H1 (cell line): ENCODE measurements at regions not wholly inside any gene's neighbourhood (a gene's known extent, or its start where the extent isn't known, plus 50 kb on each side); places are given as distances from the start of the nearest gene placed in this dataset.

Experiments
- CTCF ChIA-PET: fragments of 300-600 bp; sonication (Branson Sonifier 250); formaldehyde crosslinking; loops from one replicate; lab custom pipeline; 2021; ENCODE audit not compliant: partially characterized antibody; lab: Charles Lee
- POLR2A ChIA-PET: fragments of 300-600 bp; sonication (Branson Sonifier 250); formaldehyde crosslinking; loops from one replicate; lab custom pipeline; 2021; ENCODE audit warnings: inconsistent platforms; ENCODE audit not compliant: partially characterized antibody; lab: Charles Lee
- DNase-seq, 2 experiments: peaks; one replicate each; pipeline versions ENCODE4 v3.0.0 to v3.0.0-alpha.2; 2010 to 2022; ENCODE audit warnings: low spot score in 2 of 2, low read depth in 1 of 2, mixed read lengths in 1 of 2
- FAIRE-seq: peaks from 2 replicates; lab custom pipeline; 2011; peaks lifted over from hg19 to GRCh38; lab: Jason Lieb, UNC
- H2AFZ ChIP-seq: 2 replicates; pipeline ENCODE4 v1.8.1; 2012; ENCODE audit warnings: low read length, inconsistent platforms
- H2AK5ac ChIP-seq: 2 replicates; pipeline ENCODE4 v1.6.1; 2013; ENCODE audit warnings: low read depth, low read length
- H2BK120ac ChIP-seq: replicated peaks from 2 replicates; pipeline ENCODE3; 2013; ENCODE audit warnings: low read depth, low read length, inconsistent platforms
- H2BK12ac ChIP-seq: 2 replicates; pipeline ENCODE4 v1.6.1; 2013; ENCODE audit warnings: low read depth, low read length
- H2BK15ac ChIP-seq: 2 replicates; pipeline ENCODE4 v1.6.1; 2013; ENCODE audit warnings: low read length
- H2BK20ac ChIP-seq: 2 replicates; pipeline ENCODE4 v1.6.1; 2013; ENCODE audit warnings: low read length
- H2BK5ac ChIP-seq: 2 replicates; pipeline ENCODE4 v1.6.1; 2013; ENCODE audit warnings: low read depth, low read length
- H3K14ac ChIP-seq: 2 replicates; pipeline ENCODE4 v1.6.1; 2013; ENCODE audit warnings: inconsistent platforms; ENCODE audit not compliant: insufficient read length
- H3K18ac ChIP-seq: 2 replicates; pipeline ENCODE4 v1.6.1; 2013; ENCODE audit warnings: low read length; ENCODE audit errors: extremely low read depth
- H3K23ac ChIP-seq: 2 replicates; pipeline ENCODE4 v1.6.1; 2013; ENCODE audit warnings: inconsistent platforms; ENCODE audit not compliant: insufficient read length
- H3K23me2 ChIP-seq: 2 replicates; pipeline ENCODE4 v1.6.1; 2013; ENCODE audit warnings: low read depth, low read length
- H3K27ac ChIP-seq: 2 replicates; pipeline ENCODE4 v1.6.1; 2011; ENCODE audit warnings: low read depth, low read length, inconsistent platforms
- H3K27me3 ChIP-seq, 4 experiments: replicated peaks in 1 of 4; 1 replicate in 1 of 4; 2 replicates in 3 of 4; pipeline versions ENCODE4 v1.6.1 to v1.8.1; 2011 to 2013; ENCODE audit warnings: low read length in 3 of 4, mild to moderate bottlenecking in 3 of 4, inconsistent platforms in 2 of 4, mixed read lengths in 2 of 4, moderate library complexity in 1 of 4; ENCODE audit not compliant: control insufficient read depth in 3 of 4, insufficient read depth in 3 of 4; ENCODE audit errors: extremely low read depth in 1 of 4
- H3K36me3 ChIP-seq, 4 experiments: 2 replicates each; pipeline versions ENCODE4 v1.6.1 to v1.8.1; 2011 to 2013; ENCODE audit warnings: mild to moderate bottlenecking in 4 of 4, low read length in 3 of 4, moderate library complexity in 2 of 4, control low read depth in 1 of 4, inconsistent platforms in 1 of 4; ENCODE audit not compliant: insufficient read depth in 4 of 4, control insufficient read depth in 2 of 4
- H3K4ac ChIP-seq: replicated peaks from 2 replicates; pipeline ENCODE3; 2013; ENCODE audit warnings: low read length, low read depth, mixed read lengths, inconsistent platforms; ENCODE audit not compliant: insufficient read length
- H3K4me1 ChIP-seq, 4 experiments: replicated peaks in 1 of 4; 1 replicate in 1 of 4; 2 replicates in 3 of 4; pipeline versions ENCODE4 v1.6.1 to v1.8.1; 2011 to 2013; ENCODE audit warnings: low read length in 3 of 4, inconsistent platforms in 2 of 4, mixed read lengths in 1 of 4; ENCODE audit not compliant: insufficient read depth in 4 of 4, control insufficient read depth in 3 of 4
- H3K4me2 ChIP-seq, 2 experiments: 2 replicates each; pipeline versions ENCODE4 v1.6.1 to v1.8.1; 2011 to 2013; ENCODE audit warnings: low read depth in 2 of 2, low read length in 2 of 2, control low read depth in 1 of 2, inconsistent platforms in 1 of 2, mild to moderate bottlenecking in 1 of 2; ENCODE audit not compliant: insufficient read depth in 1 of 2
- H3K4me3 ChIP-seq, 4 experiments: fragments of 200-600, 300-600 bp in 1 of 4; sonication (generic), shearing (Covaris generic), sonication (Bioruptor Twin) in 1 of 4; 2 replicates each; pipeline versions ENCODE4 v1.5.1 to v1.8.1; 2011 to 2016; ENCODE audit warnings: low read length in 4 of 4, low read depth in 3 of 4, control low read depth in 2 of 4, inconsistent platforms in 2 of 4, mild to moderate bottlenecking in 2 of 4, mixed read lengths in 1 of 4, moderate library complexity in 1 of 4; ENCODE audit not compliant: insufficient read depth in 2 of 4; ENCODE audit errors: extremely low read depth in 1 of 4
- H3K56ac ChIP-seq: replicated peaks from 2 replicates; pipeline ENCODE3; 2013; ENCODE audit warnings: low read depth, mild to moderate bottlenecking, mixed read lengths, low read length, inconsistent platforms; ENCODE audit not compliant: insufficient read length
- H3K79me1 ChIP-seq: 2 replicates; pipeline ENCODE4 v1.6.1; 2013; ENCODE audit warnings: low read depth, low read length, control low read depth
- H3K79me2 ChIP-seq, 2 experiments: 2 replicates each; pipeline versions ENCODE4 v1.6.1 to v1.8.1; 2012 to 2013; ENCODE audit warnings: low read length in 2 of 2, mild to moderate bottlenecking in 2 of 2, inconsistent platforms in 1 of 2; ENCODE audit not compliant: insufficient read depth in 2 of 2, control insufficient read depth in 1 of 2
- H3K9ac ChIP-seq, 4 experiments: replicated peaks in 1 of 4; 1 replicate in 1 of 4; 2 replicates in 3 of 4; pipeline versions ENCODE4 v1.6.1 to v1.8.1; 2011 to 2013; ENCODE audit warnings: low read depth in 3 of 4, low read length in 3 of 4, control low read depth in 2 of 4, mild to moderate bottlenecking in 2 of 4, moderate library complexity in 2 of 4, inconsistent platforms in 1 of 4; ENCODE audit errors: extremely low read depth in 1 of 4
- H3K9me3 ChIP-seq, 2 experiments: 2 replicates each; pipeline versions ENCODE4 v1.6.1 to v1.8.1; 2012 to 2013; ENCODE audit warnings: mild to moderate bottlenecking in 2 of 2, moderate library complexity in 2 of 2, control low read depth in 1 of 2, inconsistent platforms in 1 of 2, low read depth in 1 of 2, low read length in 1 of 2, mixed read lengths in 1 of 2; ENCODE audit not compliant: insufficient read depth in 2 of 2
- H4K20me1 ChIP-seq, 2 experiments: replicated peaks in 1 of 2; 2 replicates each; pipeline versions ENCODE3 to v1.8.1; 2011 to 2013; ENCODE audit warnings: inconsistent platforms in 2 of 2, low read length in 2 of 2, mild to moderate bottlenecking in 1 of 2; ENCODE audit not compliant: insufficient read depth in 2 of 2, control insufficient read depth in 1 of 2
- H4K5ac ChIP-seq: 2 replicates; pipeline ENCODE4 v1.6.1; 2013; ENCODE audit warnings: low read length, low read depth, mixed read lengths, inconsistent platforms; ENCODE audit not compliant: insufficient read length
- H4K8ac ChIP-seq: 2 replicates; pipeline ENCODE4 v1.8.0; 2013; ENCODE audit warnings: mild to moderate bottlenecking, moderate library complexity, low read length, inconsistent platforms; ENCODE audit not compliant: insufficient read depth; ENCODE audit errors: extremely low read depth
- H4K91ac ChIP-seq: replicated peaks from 2 replicates; pipeline ENCODE3; 2013; ENCODE audit warnings: low read length, mixed read lengths, inconsistent platforms; ENCODE audit not compliant: insufficient read length
- BCL11A ChIP-seq, 2 experiments: IDR thresholded peaks; one replicate each; pipeline ENCODE4 v1.6.1; 2011; ENCODE audit warnings: low read depth in 2 of 2, low read length in 2 of 2, mild to moderate bottlenecking in 2 of 2
- BRCA1 ChIP-seq: IDR thresholded peaks from 2 replicates; pipeline ENCODE4 v1.6.1; 2012; ENCODE audit warnings: low read depth, low read length, improper control_type of control experiment
- CREB1 ChIP-seq: IDR thresholded peaks from 2 replicates; pipeline ENCODE4 v1.6.1; 2012; ENCODE audit warnings: inconsistent platforms
- CTBP2 ChIP-seq: IDR thresholded peaks from 2 replicates; pipeline ENCODE4 v1.7.0; 2011; ENCODE audit warnings: borderline replicate concordance, mild to moderate bottlenecking, moderate library complexity, mixed read lengths, low read length; ENCODE audit not compliant: insufficient read depth, insufficient read length
- HDAC2 ChIP-seq, 2 experiments: fragments of 300-600 bp in 1 of 2; sonication (generic) in 1 of 2; IDR thresholded peaks; 2 replicates each; pipeline ENCODE4 v1.6.1; 2011 to 2012; ENCODE audit warnings: low read depth in 2 of 2, low read length in 2 of 2, mild to moderate bottlenecking in 2 of 2, moderate library complexity in 2 of 2, borderline replicate concordance in 1 of 2, inconsistent platforms in 1 of 2
- MAFK ChIP-seq: IDR thresholded peaks from 2 replicates; pipeline ENCODE4 v1.6.1; 2012; ENCODE audit warnings: low read depth, mild to moderate bottlenecking, improper control_type of control experiment, low read length
- MAX ChIP-seq: IDR thresholded peaks from 2 replicates; pipeline ENCODE4 v1.6.1; 2012; ENCODE audit warnings: inconsistent platforms
- RXRA ChIP-seq: IDR thresholded peaks from 2 replicates; pipeline ENCODE4 v1.6.1; 2011; ENCODE audit warnings: low read depth, mild to moderate bottlenecking, low read length, moderate library complexity; ENCODE audit not compliant: insufficient read depth
- SP1 ChIP-seq: IDR thresholded peaks from 2 replicates; pipeline ENCODE4 v1.6.1; 2011; ENCODE audit warnings: low read depth, low read length
- SP4 ChIP-seq: IDR thresholded peaks from 2 replicates; pipeline ENCODE4 v1.6.1; 2012; ENCODE audit warnings: low read length, inconsistent platforms
- TAF1 ChIP-seq: IDR thresholded peaks from 2 replicates; pipeline ENCODE4 v1.6.1; 2011; ENCODE audit warnings: mild to moderate bottlenecking, low read depth, low read length
- TAF7 ChIP-seq: optimal IDR thresholded peaks from 2 replicates; pipeline ENCODE3; 2011; ENCODE audit warnings: low read depth, mild to moderate bottlenecking, inconsistent platforms, low read length, moderate library complexity, borderline replicate concordance
- YY1 ChIP-seq: IDR thresholded peaks from 2 replicates; pipeline ENCODE4 v1.6.1; 2011; ENCODE audit warnings: low read depth, mild to moderate bottlenecking, low read length
- WGBS, 2 experiments: shearing (Covaris generic) in 1 of 2; methylation state at CpG; one replicate each; pipeline versions ENCODE4 v1.1.6 to v1.1.7; 2013 to 2015; ENCODE audit warnings: low lambda C conversion rate in 2 of 2, mixed read lengths in 2 of 2, inconsistent platforms in 1 of 2, low coverage in 1 of 2, missing lambda C conversion rate in 1 of 2; ENCODE audit not compliant: insufficient replicate concordance in 2 of 2, insufficient coverage in 1 of 2, insufficient read length in 1 of 2; ENCODE audit errors: extremely low coverage in 1 of 2, missing lambda C conversion rate in 1 of 2; 5-methylcytosine and 5-hydroxymethylcytosine counted together
- TF ChIP-seq, protein P1 (sequence below): IDR thresholded peaks from 2 replicates; pipeline ENCODE4 v1.6.1; 2011; ENCODE audit warnings: low read length, improper control_type of control experiment

GRCh38 chr1:103256490-103256889 is 148.2 kb upstream of the COL11A1 start:
- POLR2A ChIA-PET, result no interaction called here
- Histone ChIP-seq H2BK5ac (no peak overlapping the region), H3K27me3 (no peaks in the 10 kb centered on the region), H3K79me2 (no peaks in the 10 kb centered on the region), H2BK12ac (no peak overlapping the region), H3K9me3 (no peaks in the 10 kb centered on the region), H3K4me1 (no peaks in the 10 kb centered on the region), H2AFZ (no peak overlapping the region), H3K56ac (no peak overlapping the region), H4K8ac (no peak overlapping the region), H3K23ac (no peak overlapping the region), H3K4ac (no peak overlapping the region), H2AK5ac (no peak overlapping the region), H2BK20ac (no peak overlapping the region), H3K36me3 (no peaks in the 10 kb centered on the region), H3K27ac (no peak overlapping the region), H4K20me1 (no peaks in the 10 kb centered on the region), H3K9ac (no peak overlapping the region), H2BK120ac (no peak overlapping the region), H3K14ac (no peak overlapping the region), H4K5ac (no peak overlapping the region), H3K79me1 (no peaks in the 10 kb centered on the region), H3K4me2 (no peak overlapping the region), H4K91ac (no peak overlapping the region), H2BK15ac (no peak overlapping the region), H3K4me3 (no peak overlapping the region), H3K18ac (no peak overlapping the region), H3K23me2 (no peaks in the 10 kb centered on the region)
- CTCF ChIA-PET, result interaction anchor here (1.2 to 4.8 kb wide), 3 partner anchors 12 to 205 kb away, joined by 4 to 23 read pairs (median 6); no protein-coding TSS in a partner anchor
- 94% methylated on average over 1 of the region's 1 CpG; no CpG with 5 or more reads in 1 of the 2 experiments for WGBS, 2 experiments
- DNase-seq, result no peak
- no peak for FAIRE-seq
- no peak for TF ChIP-seq CTBP2
- no peak for TF ChIP-seq MAFK
- no peak for TF ChIP-seq MAX
- no peak for TF ChIP-seq SP4
- no peak for TF ChIP-seq TAF7
- no peak for TF ChIP-seq YY1
- TF ChIP-seq SP1, result no peak
- TF ChIP-seq, protein P1, sequence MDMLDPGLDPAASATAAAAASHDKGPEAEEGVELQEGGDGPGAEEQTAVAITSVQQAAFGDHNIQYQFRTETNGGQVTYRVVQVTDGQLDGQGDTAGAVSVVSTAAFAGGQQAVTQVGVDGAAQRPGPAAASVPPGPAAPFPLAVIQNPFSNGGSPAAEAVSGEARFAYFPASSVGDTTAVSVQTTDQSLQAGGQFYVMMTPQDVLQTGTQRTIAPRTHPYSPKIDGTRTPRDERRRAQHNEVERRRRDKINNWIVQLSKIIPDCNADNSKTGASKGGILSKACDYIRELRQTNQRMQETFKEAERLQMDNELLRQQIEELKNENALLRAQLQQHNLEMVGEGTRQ, result no peak
- TF ChIP-seq TAF1, result no peak
- TF ChIP-seq BCL11A (IDR thresholded peaks at IDR 0.05; ENCODE audit: low read depth in 2 of 2, low read length in 2 of 2), result no peak
- no peak for TF ChIP-seq CREB1
- TF ChIP-seq BRCA1, result no peak
- TF ChIP-seq RXRA, result no peak
- TF ChIP-seq HDAC2 (IDR thresholded peaks at IDR 0.05; ENCODE audit: borderline replicate concordance in 1 of 2, low read depth in 2 of 2, low read length in 2 of 2), result no peak
